Upper lobe of left lung (tissue), 4 donors: ENCODE measurements at regions not wholly inside any gene's neighbourhood (a gene's known extent, or its start where the extent isn't known, plus 50 kb on each side); places are given as distances from the start of the nearest gene placed in this dataset.

Source experiments
- CTCF ChIP-seq, 6 experiments: fragments of 450-650 bp in 4 of 6; fragments of 200-600 bp in 2 of 6; sonication (generic) in 2 of 6; IDR thresholded peaks; one replicate each; pipeline ENCODE4 v1.5.1; 2016 to 2019; ENCODE audit warnings: antibody characterized with exemption in 6 of 6
- EP300 ChIP-seq, 4 donors: sonication (generic); formaldehyde crosslinking; IDR thresholded peaks; one replicate each; pipeline ENCODE4 v1.5.1; 2017; ENCODE audit warnings: antibody characterized with exemption in 4 of 4, control low read depth in 2 of 4
- POLR2A ChIP-seq, 4 donors: fragments of 450-650 bp; IDR thresholded peaks; one replicate each; pipeline ENCODE4 v1.5.1; 2016 to 2017; ENCODE audit warnings: antibody characterized with exemption in 4 of 4, mild to moderate bottlenecking in 2 of 4
- POLR2AphosphoS5 ChIP-seq, 2 donors: sonication (generic); formaldehyde crosslinking; IDR thresholded peaks; one replicate each; pipeline ENCODE4 v1.5.1; 2017; ENCODE audit warnings: antibody characterized with exemption in 2 of 2

- TF ChIP-seq CTCF (IDR thresholded peaks at IDR 0.05) (no peak), POLR2AphosphoS5 (IDR thresholded peaks at IDR 0.05) (no peak), POLR2A (IDR thresholded peaks at IDR 0.05) (no peak), EP300 (IDR thresholded peaks at IDR 0.05) (no peak)
Observed at GRCh38 chr1:208577381-208577905, 333.3 kb upstream of the PLXNA2 start.
